GM19240 (cell line): ENCODE measurements at regions not wholly inside any gene's neighbourhood (a gene's known extent, or its start where the extent isn't known, plus 50 kb on each side); places are given as distances from the start of the nearest gene placed in this dataset.

Source experiments
- DNase-seq: peaks from one replicate; pipeline ENCODE4 v3.0.0; 2011; ENCODE audit warnings: low spot score; ENCODE audit not compliant: insufficient read length

DNA sequence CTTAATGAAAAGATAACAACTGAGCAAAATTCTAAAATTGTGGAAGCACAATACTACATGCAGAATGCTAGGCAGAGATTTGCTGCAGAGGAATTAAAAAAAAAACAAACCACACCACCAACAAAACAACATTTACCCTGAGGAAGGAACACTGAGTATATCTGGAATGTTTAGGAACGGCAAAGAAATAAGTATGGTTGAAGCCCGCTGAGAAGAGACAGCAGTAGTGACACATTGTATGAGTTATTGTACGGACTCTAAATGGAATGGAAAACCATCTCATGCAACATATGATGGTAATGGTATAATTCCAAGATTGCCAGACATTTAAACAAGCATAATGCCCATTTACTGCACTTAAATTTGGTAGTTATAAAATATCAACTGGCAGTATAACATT, 568.2 kb upstream of the CCDC54 start:
- DNase-seq, result no peak

GRCh38 chr3:106809623-106810299, 567.5 kb upstream of the CCDC54 start:
- DNase-seq, result no peak

DNA sequence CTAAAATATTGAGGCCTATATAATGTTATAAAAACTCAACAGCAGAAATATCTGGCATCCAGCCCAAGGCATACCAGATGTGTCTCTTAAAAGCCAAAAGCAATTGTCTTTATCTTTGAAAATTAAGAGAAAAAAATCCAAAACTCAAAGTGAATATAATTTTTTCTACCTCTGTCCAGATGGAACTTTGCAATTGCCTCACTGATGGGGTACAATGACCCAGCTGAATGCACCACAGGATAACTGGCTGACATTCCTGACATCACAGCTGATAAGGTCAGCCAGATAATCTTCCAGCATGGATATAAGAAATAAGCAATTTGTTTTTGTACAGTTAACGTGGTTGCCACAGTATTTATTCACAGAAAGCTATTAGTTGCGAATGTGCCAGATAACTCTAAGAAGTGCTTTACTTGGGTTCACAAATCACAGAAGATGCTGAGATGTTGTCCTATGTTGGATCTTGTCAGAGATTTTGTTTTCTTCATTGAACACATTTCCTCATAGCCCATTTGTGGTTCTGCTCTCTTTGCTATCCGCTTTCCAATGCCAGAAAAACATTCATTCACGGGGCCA, 566.9 kb upstream of the CCDC54 start:
- no peak for DNase-seq

DNA sequence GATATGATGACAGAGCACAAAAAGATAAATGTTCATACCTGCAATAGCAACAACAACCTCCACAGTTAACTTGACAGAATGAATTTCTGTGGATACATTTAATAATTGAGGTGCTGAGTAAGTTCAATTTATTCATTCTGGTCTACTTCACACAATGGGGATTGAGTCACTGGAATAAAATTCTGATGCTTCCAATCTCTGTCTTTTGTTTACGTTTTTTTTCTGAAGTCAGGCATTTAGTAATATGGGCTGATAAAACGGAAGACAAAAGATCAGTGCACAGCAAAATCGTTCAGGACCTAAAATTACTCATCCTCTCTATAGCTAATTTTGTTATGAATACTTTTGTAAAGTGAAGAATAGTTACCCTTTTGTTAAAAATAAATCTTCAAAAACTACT, 565.9 kb upstream of the CCDC54 start:
- no peak for DNase-seq

DNA sequence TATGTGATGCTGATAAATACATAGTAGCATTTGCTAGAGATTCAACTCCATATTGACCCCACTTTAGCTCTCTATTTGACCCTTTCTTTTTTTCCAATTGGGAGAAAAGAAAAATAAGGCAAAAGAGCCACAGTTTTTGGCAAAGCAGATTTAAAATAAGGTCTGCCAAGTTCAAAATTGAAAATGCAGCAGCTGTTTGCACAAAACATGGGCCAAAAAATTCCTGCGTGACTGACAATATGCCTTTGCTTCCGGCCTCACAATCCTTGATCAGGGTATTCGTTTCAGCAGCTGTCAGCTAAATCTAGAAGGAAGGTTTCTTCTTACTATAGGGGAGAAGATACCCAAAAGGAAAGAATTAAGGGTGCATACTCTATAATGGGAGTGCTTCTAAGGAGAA, 563.5 kb upstream of the CCDC54 start:
- DNase-seq, result no peak

DNA sequence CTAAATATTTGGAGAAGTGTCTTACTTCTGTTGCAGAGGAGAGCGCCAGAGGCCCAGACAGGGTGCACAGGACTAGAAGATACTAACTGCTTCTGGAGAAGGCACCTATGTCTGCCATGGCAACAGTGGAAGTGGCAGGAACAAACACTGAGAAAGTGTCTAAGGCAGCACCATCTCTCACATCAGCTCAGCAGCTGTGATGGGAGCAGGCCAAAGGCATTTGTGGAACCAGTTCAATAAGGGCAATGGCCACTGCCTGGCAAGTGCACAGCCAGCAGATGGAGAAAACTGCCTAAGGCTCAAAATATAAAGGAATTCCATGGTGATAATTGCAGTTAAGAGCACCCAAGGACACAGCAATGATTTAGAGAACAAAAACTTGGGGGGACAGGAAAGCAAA, 563.0 kb upstream of the CCDC54 start:
- DNase-seq, result no peak

DNA sequence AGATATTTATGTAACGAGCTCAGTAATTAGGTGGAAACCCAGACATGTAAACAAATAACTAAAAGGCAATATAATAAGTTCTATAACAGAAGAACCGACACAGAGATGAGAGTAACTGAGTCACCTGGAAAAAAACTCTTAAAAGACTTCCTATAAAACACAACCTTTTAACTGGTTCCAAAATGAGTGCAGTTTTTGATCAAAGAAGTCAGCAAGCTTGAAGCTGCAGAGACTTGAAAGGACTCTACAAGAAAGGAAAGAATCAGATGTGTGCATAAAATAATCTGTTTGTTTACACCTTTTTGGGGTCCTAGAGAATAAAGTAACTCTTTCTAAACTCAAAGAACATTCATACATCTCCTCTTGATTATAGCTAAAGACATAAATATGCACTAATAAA, 560.4 kb upstream of the CCDC54 start:
- no peak for DNase-seq

- DNase-seq, result no peak
These were observed 559.5 kb upstream of the CCDC54 start for GRCh38 chr3:106817706-106818105.

DNA sequence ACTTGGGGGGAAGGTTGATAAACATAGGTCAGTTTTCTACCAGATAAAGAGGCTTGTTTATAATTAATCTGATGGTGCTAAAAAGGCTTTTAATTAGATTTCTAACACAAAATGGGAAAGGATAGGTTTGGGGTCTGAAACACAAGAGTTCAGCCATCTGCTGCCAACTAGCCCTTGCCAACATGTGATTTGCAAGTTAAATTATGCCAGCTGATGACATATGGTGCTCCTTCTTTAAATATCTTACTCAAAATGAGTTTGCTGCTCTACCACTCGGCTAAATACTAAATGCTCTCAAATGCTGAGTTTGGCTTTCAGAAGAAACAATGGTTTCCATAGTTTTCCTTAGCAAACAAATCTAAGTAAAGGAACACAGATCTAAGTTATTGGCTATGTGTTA, 557.8 kb upstream of the CCDC54 start:
- no peak for DNase-seq

- DNase-seq, result no peak
These were observed 556.4 kb upstream of the CCDC54 start for GRCh38 chr3:106820726-106821362.

DNA sequence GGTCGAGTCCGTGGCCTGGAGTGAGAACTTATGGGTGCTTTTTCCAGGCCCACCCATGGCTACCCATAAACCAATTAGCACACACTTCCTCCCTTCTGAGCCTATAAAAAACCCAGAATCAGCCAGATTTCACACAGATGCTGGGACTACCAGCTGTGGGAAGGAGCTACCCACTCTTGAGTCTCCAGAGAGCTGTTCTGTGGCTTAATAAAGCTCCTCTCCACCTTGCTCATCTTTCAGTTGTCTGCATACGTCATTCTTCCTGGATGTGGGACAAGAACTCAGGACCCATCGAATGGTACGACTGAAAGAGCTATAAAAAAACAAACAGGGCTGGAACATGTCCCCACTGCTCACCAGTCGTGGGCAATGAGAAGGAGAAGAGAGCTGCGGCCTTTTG, 555.4 kb upstream of the CCDC54 start:
- DNase-seq, result no peak

- no peak for DNase-seq
These were observed 555.0 kb upstream of the CCDC54 start for GRCh38 chr3:106822204-106822603.

GRCh38 chr3:106823701-106824100, 553.5 kb upstream of the CCDC54 start:
- DNase-seq, result no peak

GRCh38 chr3:106824856-106825255, 552.4 kb upstream of the CCDC54 start:
- DNase-seq, result no peak

DNA sequence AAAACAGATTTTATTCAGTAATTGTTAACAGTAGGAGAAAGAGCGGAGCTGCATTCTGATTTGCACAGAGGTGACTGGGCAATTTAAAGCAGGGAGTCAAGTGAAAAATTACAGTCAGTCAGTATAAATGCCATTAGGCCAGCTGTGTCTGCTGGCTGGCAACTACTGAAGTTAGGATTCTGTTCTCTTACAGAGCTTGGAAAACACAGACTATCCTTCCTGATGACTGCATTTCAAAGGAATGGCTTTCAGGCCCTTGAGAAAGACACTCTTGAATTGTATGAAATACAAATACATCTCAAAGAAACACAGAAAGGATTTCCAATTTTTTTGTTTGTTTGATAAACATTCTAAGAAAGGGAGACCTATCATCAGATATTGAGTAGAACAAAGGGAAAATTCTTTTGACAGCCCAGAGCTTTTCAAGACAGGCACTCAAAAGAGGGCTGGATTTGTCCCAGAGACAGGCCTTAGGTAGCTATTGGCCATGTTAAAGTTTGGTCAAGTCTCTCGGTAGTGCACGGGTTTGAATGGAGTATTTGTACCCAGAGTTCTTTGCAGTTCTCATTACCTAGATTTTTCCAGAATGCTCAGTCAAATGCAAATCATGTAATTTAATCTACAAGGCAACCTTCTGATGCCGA, 551.2 kb upstream of the CCDC54 start:
- DNase-seq, result no peak

DNA sequence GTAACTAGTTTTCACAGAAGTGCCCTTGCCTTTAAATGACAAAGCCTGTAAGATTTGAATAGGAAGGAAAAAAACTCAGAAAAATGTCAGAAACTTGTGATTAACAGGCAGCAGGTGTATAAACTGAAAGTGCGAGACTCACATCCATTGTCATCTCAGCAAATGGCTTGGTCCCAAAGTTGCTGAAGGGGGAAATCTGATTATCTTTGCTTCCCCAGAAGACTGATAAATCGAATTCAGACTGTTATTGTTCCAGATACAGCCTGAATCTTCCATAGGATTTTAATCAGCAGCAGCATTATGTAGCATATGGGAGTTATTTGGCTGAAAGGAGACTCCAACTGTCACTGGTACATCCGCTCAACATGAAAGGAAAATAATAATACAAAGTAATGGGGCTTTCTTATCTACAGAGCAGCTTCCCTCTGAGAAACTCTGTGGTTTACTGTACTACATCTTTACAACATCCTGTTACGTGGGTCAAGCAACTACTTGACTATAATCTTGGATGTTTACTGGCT, 550.4 kb upstream of the CCDC54 start:
- DNase-seq, result no peak

GRCh38 chr3:106827515-106828213, 549.6 kb upstream of the CCDC54 start:
- DNase-seq, result no peak

- no peak for DNase-seq
These were observed 548.0 kb upstream of the CCDC54 start for GRCh38 chr3:106829206-106829605.

DNA sequence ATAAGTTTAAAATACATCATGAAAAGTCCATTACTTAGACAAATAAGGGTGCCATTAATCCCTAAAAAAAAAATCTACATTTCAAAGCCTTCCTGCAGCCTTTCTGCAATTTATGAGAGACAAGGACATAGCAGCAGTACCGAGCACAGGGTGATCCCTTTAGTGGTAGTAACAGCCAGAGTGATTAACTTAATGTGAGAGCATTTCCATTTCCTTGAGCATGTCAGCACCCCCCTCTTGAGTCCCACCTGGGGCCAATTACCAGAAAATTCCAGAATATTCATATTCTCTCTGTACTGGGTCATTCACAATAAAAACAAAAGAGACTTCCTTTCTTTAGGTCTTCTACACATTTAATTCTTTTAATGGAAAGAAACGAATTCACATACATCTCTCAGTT, 546.9 kb upstream of the CCDC54 start:
- no peak for DNase-seq

- DNase-seq, result no peak
These were observed 540.3 kb upstream of the CCDC54 start for GRCh38 chr3:106836906-106837305.

GRCh38 chr3:106837616-106838015, 539.6 kb upstream of the CCDC54 start:
- DNase-seq, result no peak
